GM10266 (cell line): ENCODE measurements at regions not wholly inside any gene's neighbourhood (a gene's known extent, or its start where the extent isn't known, plus 50 kb on each side); places are given as distances from the start of the nearest gene placed in this dataset.

Source experiments
- DNase-seq: peaks from one replicate; pipeline ENCODE4 v3.0.0; 2012; ENCODE audit errors: extremely low spot score
- CTCF ChIP-seq: IDR thresholded peaks from 2 replicates; pipeline ENCODE4 v1.5.1; 2012; ENCODE audit warnings: mild to moderate bottlenecking, low read depth; ENCODE audit not compliant: control insufficient read depth, insufficient read depth; ENCODE audit errors: missing control alignments

GRCh38 chr1:2908561-2908960, 107.1 kb upstream of the TTC34 start:
- DNase-seq, result no peak
- TF ChIP-seq CTCF, result no peak

- DNase-seq, result no peak
- TF ChIP-seq CTCF, result no peak
Observed at GRCh38 chr1:2909797-2910196, 108.3 kb upstream of the TTC34 start.

- TF ChIP-seq CTCF, result no peak
- no peak for DNase-seq
Observed at GRCh38 chr1:2910211-2910610, 108.7 kb upstream of the TTC34 start.

GRCh38 chr1:2911421-2912178, 109.7 kb upstream of the ACTRT2 start:
- TF ChIP-seq CTCF, result no peak
- no peak for DNase-seq

- no peak for TF ChIP-seq CTCF
- DNase-seq, result no peak
Observed at GRCh38 chr1:2912424-2913061, 108.7 kb upstream of the ACTRT2 start.

GRCh38 chr1:2913091-2913490, 108.2 kb upstream of the ACTRT2 start:
- TF ChIP-seq CTCF, result no peak
- no peak for DNase-seq

- no peak for TF ChIP-seq CTCF
- no peak for DNase-seq
Observed at GRCh38 chr1:2914702-2915101, 106.6 kb upstream of the ACTRT2 start.
